HEK293 (cell line): ENCODE measurements at regions not wholly inside any gene's neighbourhood (a gene's known extent, or its start where the extent isn't known, plus 50 kb on each side); places are given as distances from the start of the nearest gene placed in this dataset.

Source experiments
- CTCF ChIA-PET: fragments of 350-600 bp; formaldehyde crosslinking; extraction: SDS; loops from one replicate; lab custom pipeline; 2021; ENCODE audit warnings: antibody characterized with exemption; lab: Yijun Ruan, JAX
- POLR2A ChIA-PET: fragments of 300-600 bp; formaldehyde crosslinking; extraction: SDS; loops from one replicate; lab custom pipeline; 2020; ENCODE audit warnings: antibody characterized with exemption, inconsistent platforms; lab: Yijun Ruan, JAX
- H3K27ac ChIP-seq: fragments of 200-500 bp; sonication (Bioruptor generic); 2 replicates; pipeline ENCODE4 v1.5.1; 2014; ENCODE audit warnings: low read depth, low read length, control low read depth, inconsistent platforms; ENCODE audit errors: extremely low read depth
- H3K36me3 ChIP-seq, 2 experiments: fragments of 200-500 bp in 1 of 2; sonication (Bioruptor generic) in 1 of 2; 1 replicate in 1 of 2; 2 replicates in 1 of 2; pipeline ENCODE4 v1.5.1; 2014 to 2017; ENCODE audit warnings: inconsistent platforms in 2 of 2, low read length in 2 of 2; ENCODE audit not compliant: control insufficient read depth in 2 of 2, insufficient read depth in 1 of 2
- H3K4me1 ChIP-seq: fragments of 200-500 bp; sonication (Bioruptor generic); 2 replicates; pipeline ENCODE4 v1.5.1; 2014; ENCODE audit warnings: mild to moderate bottlenecking, low read length, inconsistent platforms; ENCODE audit not compliant: control insufficient read depth, insufficient read depth
- H3K4me3 ChIP-seq: 2 replicates; pipeline ENCODE4 v1.5.1; 2011; ENCODE audit warnings: low read depth, mild to moderate bottlenecking, control low read depth, low read length, moderate library complexity
- H3K9me3 ChIP-seq: fragments of 200-500 bp; sonication (Bioruptor generic); 2 replicates; pipeline ENCODE4 v1.5.1; 2014; ENCODE audit warnings: low read depth, low read length, inconsistent platforms; ENCODE audit not compliant: control insufficient read depth, insufficient read depth
- BCL6B ChIP-seq: fragments of 450-650 bp; formaldehyde crosslinking; IDR thresholded peaks from 2 replicates; pipeline ENCODE4 v1.5.1; 2017; ENCODE audit warnings: missing biosample characterization, missing genetic modification characterization
- GLI2 ChIP-seq: fragments of 450-650 bp; formaldehyde crosslinking; IDR thresholded peaks from 2 replicates; pipeline ENCODE4; 2017; ENCODE audit warnings: missing biosample characterization, missing genetic modification characterization, low read depth, borderline replicate concordance
- KLF10 ChIP-seq: fragments of 450-650 bp; IDR thresholded peaks from 2 replicates; pipeline ENCODE4 v1.5.1; 2018; ENCODE audit warnings: missing biosample characterization, mild to moderate bottlenecking, missing genetic modification characterization
- KLF16 ChIP-seq: fragments of 450-650 bp; formaldehyde crosslinking; IDR thresholded peaks from 2 replicates; pipeline ENCODE4 v1.5.1; 2017; ENCODE audit warnings: missing biosample characterization, missing genetic modification characterization
- OSR2 ChIP-seq: fragments of 450-650 bp; formaldehyde crosslinking; IDR thresholded peaks from 2 replicates; pipeline ENCODE4 v1.5.1; 2016; ENCODE audit warnings: missing biosample characterization, missing genetic modification characterization
- PRDM1 ChIP-seq: fragments of 450-650 bp; formaldehyde crosslinking; IDR thresholded peaks from 2 replicates; pipeline ENCODE4; 2016; ENCODE audit warnings: missing biosample characterization, missing genetic modification characterization
- SCRT1 ChIP-seq: fragments of 450-650 bp; formaldehyde crosslinking; IDR thresholded peaks from 2 replicates; pipeline ENCODE4 v1.5.1; 2016; ENCODE audit warnings: missing biosample characterization, missing genetic modification characterization, borderline replicate concordance
- TRIM28 ChIP-seq: IDR thresholded peaks from 2 replicates; pipeline ENCODE4 v1.6.1; 2011; ENCODE audit warnings: low read length, control low read depth, borderline replicate concordance
- YY2 ChIP-seq: fragments of 450-650 bp; formaldehyde crosslinking; IDR thresholded peaks from 2 replicates; pipeline ENCODE4 v1.5.1; 2016; ENCODE audit warnings: missing biosample characterization, missing genetic modification characterization
- ZBTB1 ChIP-seq: fragments of 450-650 bp; formaldehyde crosslinking; IDR thresholded peaks from 2 replicates; pipeline ENCODE4 v1.5.1; 2016; ENCODE audit warnings: missing biosample characterization, missing genetic modification characterization
- ZBTB26 ChIP-seq: fragments of 450-650 bp; formaldehyde crosslinking; optimal IDR thresholded peaks from 2 replicates; pipeline ENCODE3; 2016; ENCODE audit warnings: missing biosample characterization, mild to moderate bottlenecking, missing genetic modification characterization
- ZEB2 ChIP-seq: fragments of 450-650 bp; formaldehyde crosslinking; IDR thresholded peaks from 2 replicates; pipeline ENCODE4 v1.5.1; 2016; ENCODE audit warnings: missing biosample characterization, missing genetic modification characterization
- ZFP41 ChIP-seq: fragments of 450-650 bp; formaldehyde crosslinking; IDR thresholded peaks from 2 replicates; pipeline ENCODE4 v1.5.1; 2016; ENCODE audit warnings: missing biosample characterization, missing genetic modification characterization, borderline replicate concordance
- ZNF114 ChIP-seq: fragments of 450-650 bp; formaldehyde crosslinking; IDR thresholded peaks from 2 replicates; pipeline ENCODE4 v1.5.0; 2017; ENCODE audit warnings: missing biosample characterization, missing genetic modification characterization
- ZNF239 ChIP-seq: fragments of 450-650 bp; formaldehyde crosslinking; IDR thresholded peaks from 2 replicates; pipeline ENCODE4 v1.5.1; 2016; ENCODE audit warnings: missing biosample characterization, missing genetic modification characterization
- ZNF423 ChIP-seq: fragments of 450-650 bp; formaldehyde crosslinking; IDR thresholded peaks from 2 replicates; pipeline ENCODE4 v1.5.1; 2016; ENCODE audit warnings: missing biosample characterization, missing genetic modification characterization
- ZNF501 ChIP-seq: fragments of 450-650 bp; formaldehyde crosslinking; IDR thresholded peaks from 2 replicates; pipeline ENCODE4 v1.5.1; 2016; ENCODE audit warnings: missing biosample characterization, missing genetic modification characterization
- ZNF510 ChIP-seq: fragments of 450-650 bp; formaldehyde crosslinking; IDR thresholded peaks from 2 replicates; pipeline ENCODE4 v1.5.1; 2018; ENCODE audit warnings: mild to moderate bottlenecking, missing genetic modification characterization, missing biosample characterization; ENCODE audit not compliant: insufficient replicate concordance
- ZNF514 ChIP-seq: fragments of 450-650 bp; formaldehyde crosslinking; IDR thresholded peaks from 2 replicates; pipeline ENCODE4 v1.5.1; 2016; ENCODE audit warnings: missing biosample characterization, missing genetic modification characterization
- ZNF549 ChIP-seq: fragments of 450-650 bp; IDR thresholded peaks from 2 replicates; pipeline ENCODE4 v1.5.1; 2018; ENCODE audit warnings: missing biosample characterization, missing genetic modification characterization, mild to moderate bottlenecking, inconsistent platforms, moderate library complexity
- ZNF596 ChIP-seq: fragments of 450-650 bp; IDR thresholded peaks from 2 replicates; pipeline ENCODE4 v1.5.0; 2018; ENCODE audit warnings: missing biosample characterization, mild to moderate bottlenecking, missing genetic modification characterization, moderate library complexity
- TF ChIP-seq, protein P1 (sequence below): fragments of 450-650 bp; IDR thresholded peaks from 2 replicates; pipeline ENCODE4 v1.5.1; 2018; ENCODE audit warnings: missing biosample characterization, mild to moderate bottlenecking, missing genetic modification characterization

DNA sequence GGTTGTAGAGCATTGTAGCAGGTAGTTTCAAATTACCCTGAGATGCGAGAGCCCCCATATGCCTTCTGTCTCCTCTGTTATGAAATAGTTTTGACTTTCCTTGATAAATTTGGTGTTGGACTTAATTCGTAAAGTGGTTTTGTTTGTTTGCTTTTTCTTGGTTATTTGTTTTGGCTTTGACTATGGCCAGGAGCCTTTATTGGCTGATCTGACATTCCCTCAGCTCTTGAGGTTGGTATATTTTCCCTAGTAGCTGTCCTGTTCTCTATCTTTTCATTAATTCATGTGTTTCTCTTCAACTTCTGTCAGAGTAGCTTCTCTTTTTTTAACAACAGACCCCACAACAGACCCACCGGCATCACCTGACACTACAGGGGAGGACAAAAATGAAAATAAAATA, 457.4 kb upstream of the MANEA start:
- Histone ChIP-seq H3K4me3 (no peak overlapping the region), H3K9me3 (no peaks in the 10 kb centered on the region), H3K27ac (no peak overlapping the region), H3K4me1 (no peaks in the 10 kb centered on the region), H3K36me3 (no peaks in the 10 kb centered on the region)
- ChIA-PET CTCF (interaction anchor here (0.5 to 0.7 kb wide), 2 partner anchors 417 to 521 kb away, joined by 3 read pairs; no protein-coding TSS in a partner anchor), POLR2A (no interaction called here)
- no peak for TF ChIP-seq TRIM28
- TF ChIP-seq ZBTB26 (tag by site-specific recombination), result no peak
- no peak for TF ChIP-seq KLF10 (tag by site-specific recombination)

- ChIA-PET POLR2A (interaction anchor here (0.5 kb wide), 1 partner anchor 1184 kb away, joined by 4 read pairs; no protein-coding TSS in a partner anchor), CTCF (no interaction called here)
- no peaks in the 10 kb centered on the region for H3K4me1 ChIP-seq
- no peak for TF ChIP-seq SCRT1 (tag by site-specific recombination)
- TF ChIP-seq ZNF510 (tag by site-specific recombination), result no peak
- no peak overlapping the region for H3K4me3 ChIP-seq
- H3K27ac ChIP-seq, result no peak overlapping the region
- H3K36me3 ChIP-seq, result no peaks in the 10 kb centered on the region
- no peaks in the 10 kb centered on the region for H3K9me3 ChIP-seq
Observed at GRCh38 chr6:95120984-95121383, 456.4 kb upstream of the MANEA start.

GRCh38 chr6:95127261-95127660, 450.1 kb upstream of the MANEA start:
- CTCF ChIA-PET, result no interaction called here
- no peak for TF ChIP-seq ZNF514 (tag by site-specific recombination)
- TF ChIP-seq YY2 (tag by site-specific recombination), result no peak
- no peak for TF ChIP-seq ZNF510 (tag by site-specific recombination)
- TF ChIP-seq OSR2 (tag by site-specific recombination), result no peak
- no peak for TF ChIP-seq KLF16 (tag by site-specific recombination)
- TF ChIP-seq ZEB2 (tag by site-specific recombination), result no peak
- no peak for TF ChIP-seq ZNF423 (tag by site-specific recombination)
- no peak for TF ChIP-seq ZNF549 (tag by site-specific recombination)
- TF ChIP-seq ZNF239, result no peak
- TF ChIP-seq ZNF596, result no peak
- no peak for TF ChIP-seq ZBTB1 (tag by site-specific recombination)
- no peak for TF ChIP-seq ZNF501 (tag by site-specific recombination)
- TF ChIP-seq ZNF114 (tag by site-specific recombination), result no peak
- TF ChIP-seq PRDM1 (tag by site-specific recombination), result no peak
- TF ChIP-seq GLI2 (tag by site-specific recombination), result no peak
- TF ChIP-seq BCL6B (tag by site-specific recombination), result no peak
- TF ChIP-seq SCRT1 (tag by site-specific recombination), result no peak
- TF ChIP-seq, protein P1, sequence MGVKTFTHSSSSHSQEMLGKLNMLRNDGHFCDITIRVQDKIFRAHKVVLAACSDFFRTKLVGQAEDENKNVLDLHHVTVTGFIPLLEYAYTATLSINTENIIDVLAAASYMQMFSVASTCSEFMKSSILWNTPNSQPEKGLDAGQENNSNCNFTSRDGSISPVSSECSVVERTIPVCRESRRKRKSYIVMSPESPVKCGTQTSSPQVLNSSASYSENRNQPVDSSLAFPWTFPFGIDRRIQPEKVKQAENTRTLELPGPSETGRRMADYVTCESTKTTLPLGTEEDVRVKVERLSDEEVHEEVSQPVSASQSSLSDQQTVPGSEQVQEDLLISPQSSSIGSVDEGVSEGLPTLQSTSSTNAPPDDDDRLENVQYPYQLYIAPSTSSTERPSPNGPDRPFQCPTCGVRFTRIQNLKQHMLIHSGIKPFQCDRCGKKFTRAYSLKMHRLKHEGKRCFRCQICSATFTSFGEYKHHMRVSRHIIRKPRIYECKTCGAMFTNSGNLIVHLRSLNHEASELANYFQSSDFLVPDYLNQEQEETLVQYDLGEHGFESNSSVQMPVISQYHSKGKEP (tag by site-specific recombination), result no peak
- TF ChIP-seq ZFP41 (tag by site-specific recombination), result no peak
- TF ChIP-seq, all 188 proteins: peak for 0
- no peaks in the 10 kb centered on the region for H3K4me1 ChIP-seq
- H3K36me3 ChIP-seq, result no peaks in the 10 kb centered on the region
- no peaks in the 10 kb centered on the region for H3K9me3 ChIP-seq
- POLR2A ChIA-PET, result no interaction called here
- no peak overlapping the region for H3K27ac ChIP-seq
- no peak overlapping the region for H3K4me3 ChIP-seq
